ENCODE measurements at regions not wholly inside any gene's neighbourhood (a gene's known extent, or its start where the extent isn't known, plus 50 kb on each side); places are given as distances from the start of the nearest gene placed in this dataset.
A peak's percentile ranks its signal among the peaks of the same experiment; 100 is the strongest.

GRCh38 chr18:25825979-25826776, 264.2 kb downstream of the SS18 start:
- CTCF ChIA-PET = interaction anchor here (0.6 to 0.9 kb wide), 2 partner anchors 8 to 758 kb away, joined by 3 to 5 read pairs; no protein-coding TSS in a partner anchor
- dilution Hi-C loops (cut with HindIII; ENCODE audit: low sequenced_read_pairs, unreplicated experiment) = no loop called here
- TF ChIP-seq NFE2L2 (IDR thresholded peaks at IDR 0.05; ENCODE audit: low read depth, low read length) (no peak), BHLHE40 (IDR thresholded peaks at IDR 0.05; ENCODE audit: low read depth, low read length) (no peak), POLR2A (IDR thresholded peaks at IDR 0.05; ENCODE audit: low read depth, low read length) (no peak), FOS (IDR thresholded peaks at IDR 0.05; ENCODE audit: low read depth, low read length) (no peak), CTCF (conservative IDR thresholded peaks at IDR 0.05; ENCODE audit: low read depth, low read length) (no peak), MAZ (IDR thresholded peaks at IDR 0.05; ENCODE audit: borderline replicate concordance, low read depth, low read length) (no peak), MAFK (IDR thresholded peaks at IDR 0.05; ENCODE audit: low read depth, low read length) (no peak), RAD21 (IDR thresholded peaks at IDR 0.05; ENCODE audit: low read length) (no peak), MXI1 (IDR thresholded peaks at IDR 0.05; ENCODE audit: borderline replicate concordance, low read depth, low read length) (no peak), CEBPB (IDR thresholded peaks at IDR 0.05; ENCODE audit: low read depth, low read length) (no peak), CHD1 (IDR thresholded peaks at IDR 0.05; ENCODE audit: low read depth, low read length) (no peak), RFX5 (IDR thresholded peaks at IDR 0.05; ENCODE audit: low read depth, low read length) (no peak), USF2 (IDR thresholded peaks at IDR 0.05; ENCODE audit: low read depth, low read length) (no peak)
- TF ChIP-seq, protein P1, sequence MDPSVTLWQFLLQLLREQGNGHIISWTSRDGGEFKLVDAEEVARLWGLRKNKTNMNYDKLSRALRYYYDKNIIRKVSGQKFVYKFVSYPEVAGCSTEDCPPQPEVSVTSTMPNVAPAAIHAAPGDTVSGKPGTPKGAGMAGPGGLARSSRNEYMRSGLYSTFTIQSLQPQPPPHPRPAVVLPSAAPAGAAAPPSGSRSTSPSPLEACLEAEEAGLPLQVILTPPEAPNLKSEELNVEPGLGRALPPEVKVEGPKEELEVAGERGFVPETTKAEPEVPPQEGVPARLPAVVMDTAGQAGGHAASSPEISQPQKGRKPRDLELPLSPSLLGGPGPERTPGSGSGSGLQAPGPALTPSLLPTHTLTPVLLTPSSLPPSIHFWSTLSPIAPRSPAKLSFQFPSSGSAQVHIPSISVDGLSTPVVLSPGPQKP (IDR thresholded peaks at IDR 0.05; ENCODE audit: borderline replicate concordance, low read depth, low read length) = no peak

More at GRCh38 chr18:25825979-25826776, 264.2 kb downstream of the SS18 start:
- Histone ChIP-seq H4K91ac (ENCODE audit: insufficient read depth, low read depth, low read length) (0 out of 2 replicates have a peak overlapping the region, but pooled peaks have one; percentile 9), H2AFZ (replicated peaks; ENCODE audit: low read length, poor library complexity) (peak overlapping the region; percentile 78), H2AK5ac (ENCODE audit: low read depth, low read length) (peak overlapping the region; percentile 11; the same call in 1 of the 2 replicates), H2BK20ac (ENCODE audit: low read depth, low read length) (no peak overlapping the region), H3K4me2 (ENCODE audit: low read depth, low read length) (no peak overlapping the region), H3K4me1 (ENCODE audit: control insufficient read depth, insufficient read depth, low read length) (peaks cover 12% of the 10 kb centered on the region), H2BK15ac (ENCODE audit: low read depth, low read length) (peak overlapping the region; percentile 10; the same call in 1 of the 3 replicates), H3K4me3 (ENCODE audit: insufficient read depth, low read depth, low read length) (no peak overlapping the region), H3K14ac (replicated peaks; ENCODE audit: low read depth, low read length) (0 out of 2 replicates have a peak overlapping the region, but pooled peaks have one; percentile 16), H2AK9ac (replicated peaks; ENCODE audit: low read depth, low read length, poor library complexity) (no peak overlapping the region), H3K27me3 (ENCODE audit: control insufficient read depth, insufficient read depth, low read length) (peaks cover 2% of the 10 kb centered on the region; the same call in 1 of the 2 replicates), H2BK5ac (ENCODE audit: low read depth, low read length, poor library complexity, severe bottlenecking) (no peak overlapping the region), H3K27ac (ENCODE audit: insufficient read depth, low read length) (no peak overlapping the region), H4K5ac (ENCODE audit: low read depth, low read length) (no peak overlapping the region), H3K9ac (ENCODE audit: low read depth, low read length) (no peak overlapping the region), H3K18ac (ENCODE audit: low read depth, low read length) (no peak overlapping the region; the same call in 1 of the 2 replicates), H3K79me1 (ENCODE audit: low read depth in 1 of 2, low read length in 2 of 2) (no peaks in the 10 kb centered on the region), H2BK120ac (ENCODE audit: low read depth, low read length) (peak overlapping the region; percentile 35; the same call in 1 of the 2 replicates), H3K9me3 (ENCODE audit: control insufficient read depth, insufficient read depth, low read length) (no peaks in the 10 kb centered on the region), H4K20me1 (ENCODE audit: insufficient read depth, low read length) (no peaks in the 10 kb centered on the region), H4K8ac (ENCODE audit: low read depth in 2 of 2, low read length in 2 of 2) (peak overlapping the region in 1 of 2 experiments; percentile 28; a peak in 1 of 4 replicates), H3K9me1 (ENCODE audit: insufficient read depth, low read length) (peaks cover 15% of the 10 kb centered on the region; the same call in 1 of the 2 replicates), H3K23ac (ENCODE audit: low read depth, low read length) (0 out of 2 replicates have a peak overlapping the region, but pooled peaks have one; percentile 20), H3K56ac (ENCODE audit: extremely low read depth, insufficient read depth, low read length) (no peak overlapping the region), H3K4ac (ENCODE audit: low read depth, low read length) (peak overlapping the region; percentile 69), H3K36me3 (ENCODE audit: control insufficient read depth, insufficient read depth, low read length) (no peaks in the 10 kb centered on the region)
- no peak for DNase-seq
- WGBS, 2 experiments (ENCODE audit: extremely low coverage in 2 of 2, insufficient read length in 1 of 2) = 47% methylated on average over 3 of the region's 4 CpGs; no CpG with 5 or more reads in 1 of the 2 experiments
- intact Hi-C loops (cut with micrococcal nuclease) (no loop called here), in situ Hi-C loops (cut with MboI; ENCODE audit: low sequenced_read_pairs) (loop anchor here (25.0 kb wide), 2 partner anchors 264 to 464 kb away; partner anchors contain the start of gene ZNF521)
- no TSS peak for BruUV-seq (replicated peaks)
- POLR2A ChIA-PET (ENCODE audit: unreplicated experiment) = interaction anchor here (0.6 kb wide), 1 partner anchor 119 kb away, joined by 3 read pairs; no protein-coding TSS in a partner anchor
- no peak for ATAC-seq (ENCODE audit: low read depth)

Data from IMR-90 (cell line).